MM.1S (cell line): ENCODE measurements at regions not wholly inside any gene's neighbourhood (a gene's known extent, or its start where the extent isn't known, plus 50 kb on each side); places are given as distances from the start of the nearest gene placed in this dataset.

Source experiments
- DNase-seq: peaks from one replicate; pipeline ENCODE4 v3.0.0-alpha.2; 2015
- H2AFZ ChIP-seq: fragments of 300-600 bp; sonication (generic); 2 replicates; pipeline ENCODE4 v1.6.0; 2016; ENCODE audit warnings: antibody characterized with exemption, low read length
- H3F3A ChIP-seq: fragments of 300-600 bp; sonication (generic); 2 replicates; pipeline ENCODE4 v1.6.1; 2016; ENCODE audit warnings: mild to moderate bottlenecking, antibody characterized with exemption, low read length, moderate library complexity, mixed read lengths; ENCODE audit not compliant: insufficient read depth
- H3K27ac ChIP-seq: fragments of 300-600 bp; sonication (generic); 2 replicates; pipeline ENCODE4 v1.5.1; 2016; ENCODE audit warnings: mild to moderate bottlenecking, low read length
- H3K27me3 ChIP-seq: fragments of 300-600 bp; sonication (generic); replicated peaks from 2 replicates; pipeline ENCODE4 v1.6.0; 2016; ENCODE audit warnings: low read length; ENCODE audit not compliant: insufficient read depth
- H3K36me3 ChIP-seq: fragments of 300-600 bp; sonication (generic); replicated peaks from 2 replicates; pipeline ENCODE4 v1.6.1; 2016; ENCODE audit warnings: mild to moderate bottlenecking, low read length, mixed read lengths; ENCODE audit not compliant: insufficient read depth
- H3K4me1 ChIP-seq: fragments of 300-600 bp; sonication (generic); 2 replicates; pipeline ENCODE4 v1.6.1; 2016; ENCODE audit warnings: low read length, mixed read lengths
- H3K4me2 ChIP-seq: fragments of 300-600 bp; sonication (generic); 2 replicates; pipeline ENCODE4 v1.6.0; 2016; ENCODE audit warnings: low read depth, low read length
- H3K4me3 ChIP-seq: fragments of 300-600 bp; sonication (generic); 2 replicates; pipeline ENCODE4 v1.5.1; 2016; ENCODE audit warnings: low read length, mixed read lengths
- H3K79me2 ChIP-seq: fragments of 300-600 bp; sonication (generic); 2 replicates; pipeline ENCODE4 v1.6.1; 2016; ENCODE audit warnings: mixed run types, low read length, mixed read lengths
- H3K9ac ChIP-seq: fragments of 300-600 bp; sonication (generic); 2 replicates; pipeline ENCODE4 v1.6.1; 2016; ENCODE audit warnings: low read length, mixed read lengths
- H3K9me2 ChIP-seq: fragments of 300-600 bp; sonication (generic); replicated peaks from 2 replicates; pipeline ENCODE4 v1.6.1; 2016; ENCODE audit warnings: mild to moderate bottlenecking, low read length, mixed read lengths; ENCODE audit not compliant: insufficient read depth
- H3K9me3 ChIP-seq: fragments of 300-600 bp; sonication (generic); replicated peaks from 2 replicates; pipeline ENCODE4 v1.6.1; 2016; ENCODE audit warnings: mild to moderate bottlenecking, low read length, mixed read lengths; ENCODE audit not compliant: insufficient read depth
- H4K20me1 ChIP-seq: fragments of 300-600 bp; sonication (generic); 2 replicates; pipeline ENCODE4 v1.6.1; 2016; ENCODE audit warnings: mild to moderate bottlenecking, low read length, moderate library complexity, mixed read lengths; ENCODE audit not compliant: insufficient read depth
- CTCF ChIP-seq: fragments of 300-600 bp; sonication (generic); IDR thresholded peaks from 2 replicates; pipeline ENCODE4 v1.5.1; 2016; ENCODE audit warnings: antibody characterized with exemption, low read length, mixed read lengths
- EZH2 ChIP-seq: fragments of 300-600 bp; sonication (generic); optimal IDR thresholded peaks from 2 replicates; pipeline ENCODE3; 2017; ENCODE audit warnings: low read depth, mild to moderate bottlenecking, antibody characterized with exemption, low read length, mixed read lengths
- EZH2phosphoT487 ChIP-seq: fragments of 300-600 bp; sonication (generic); IDR thresholded peaks from 2 replicates; pipeline ENCODE4 v1.6.1; 2018; ENCODE audit warnings: antibody characterized with exemption, low read length

- Histone ChIP-seq H3F3A (peaks cover 20% of the 10 kb centered on the region), H3K9me3 (no peaks in the 10 kb centered on the region), H3K36me3 (no peaks in the 10 kb centered on the region), H3K79me2 (no peaks in the 10 kb centered on the region), H3K4me3 (peak overlapping the region; percentile 14), H3K27me3 (no peaks in the 10 kb centered on the region), H4K20me1 (no peaks in the 10 kb centered on the region), H3K4me1 (peaks cover 48% of the 10 kb centered on the region), H2AFZ (0 out of 2 replicates have a peak overlapping the region, but pooled peaks have one; percentile 16), H3K27ac (peak overlapping the region; percentile 64; the same call in 1 of the 2 replicates), H3K4me2 (peak overlapping the region; percentile 70), H3K9ac (peak overlapping the region; percentile 7; the same call in 1 of the 2 replicates), H3K9me2 (no peaks in the 10 kb centered on the region)
- peak; percentile 38 for DNase-seq
- TF ChIP-seq CTCF, result no peak
- no peak for TF ChIP-seq EZH2
These were observed 95.0 kb downstream of the PCSK1 start for GRCh38 chr5:96338091-96338490.

DNA sequence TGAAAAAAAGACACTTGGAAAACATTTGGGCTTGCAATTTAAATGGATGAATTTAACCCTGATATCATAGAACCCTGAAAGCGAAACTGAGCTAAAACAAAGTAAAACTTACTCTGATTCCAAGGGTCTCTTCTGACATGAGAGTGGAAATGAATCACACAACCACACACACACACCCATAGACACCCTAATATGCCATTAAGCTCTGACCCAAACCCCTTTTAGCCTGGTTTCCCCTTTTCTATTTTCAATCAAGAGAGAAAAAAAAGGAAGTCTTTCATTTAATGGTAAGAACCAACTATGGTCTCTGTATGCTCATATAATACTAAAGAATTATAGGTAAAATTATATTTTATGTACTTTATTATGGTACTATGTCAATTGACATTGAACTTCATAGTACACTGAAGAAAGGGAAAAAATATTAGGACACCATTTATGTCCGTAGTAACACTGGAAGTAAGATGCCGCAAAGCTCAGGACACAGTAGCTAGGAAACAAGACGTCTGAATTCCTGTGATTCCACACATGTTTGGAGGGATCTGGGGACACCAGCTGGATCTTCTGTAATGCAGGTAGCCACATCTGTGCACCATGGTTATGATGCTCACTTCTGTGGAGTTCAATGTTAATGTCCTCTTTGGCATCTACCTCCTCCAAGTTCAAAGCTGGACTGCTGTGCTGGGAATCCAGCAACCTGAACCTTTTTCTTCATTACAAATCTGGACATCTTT lies 95.8 kb downstream of the PCSK1 start:
- no peaks in the 10 kb centered on the region for H3K9me2 ChIP-seq
- no peaks in the 10 kb centered on the region for H3K27me3 ChIP-seq
- H3K4me1 ChIP-seq, result peaks cover 48% of the 10 kb centered on the region
- H4K20me1 ChIP-seq, result no peaks in the 10 kb centered on the region
- H3K4me3 ChIP-seq, result no peak overlapping the region
- peaks cover 20% of the 10 kb centered on the region for H3F3A ChIP-seq
- no peak for DNase-seq
- H3K4me2 ChIP-seq, result peak overlapping the region; percentile 70
- 0 out of 2 replicates have a peak overlapping the region, but pooled peaks have one; percentile 28 for H2AFZ ChIP-seq
- H3K27ac ChIP-seq, result peak overlapping the region; percentile 64; the same call in 1 of the 2 replicates
- peak overlapping the region; percentile 7; the same call in 1 of the 2 replicates for H3K9ac ChIP-seq
- H3K79me2 ChIP-seq, result no peaks in the 10 kb centered on the region
- no peaks in the 10 kb centered on the region for H3K36me3 ChIP-seq
- no peaks in the 10 kb centered on the region for H3K9me3 ChIP-seq
- TF ChIP-seq EZH2, result no peak
- TF ChIP-seq CTCF, result no peak
- TF ChIP-seq EZH2phosphoT487, result no peak

DNA sequence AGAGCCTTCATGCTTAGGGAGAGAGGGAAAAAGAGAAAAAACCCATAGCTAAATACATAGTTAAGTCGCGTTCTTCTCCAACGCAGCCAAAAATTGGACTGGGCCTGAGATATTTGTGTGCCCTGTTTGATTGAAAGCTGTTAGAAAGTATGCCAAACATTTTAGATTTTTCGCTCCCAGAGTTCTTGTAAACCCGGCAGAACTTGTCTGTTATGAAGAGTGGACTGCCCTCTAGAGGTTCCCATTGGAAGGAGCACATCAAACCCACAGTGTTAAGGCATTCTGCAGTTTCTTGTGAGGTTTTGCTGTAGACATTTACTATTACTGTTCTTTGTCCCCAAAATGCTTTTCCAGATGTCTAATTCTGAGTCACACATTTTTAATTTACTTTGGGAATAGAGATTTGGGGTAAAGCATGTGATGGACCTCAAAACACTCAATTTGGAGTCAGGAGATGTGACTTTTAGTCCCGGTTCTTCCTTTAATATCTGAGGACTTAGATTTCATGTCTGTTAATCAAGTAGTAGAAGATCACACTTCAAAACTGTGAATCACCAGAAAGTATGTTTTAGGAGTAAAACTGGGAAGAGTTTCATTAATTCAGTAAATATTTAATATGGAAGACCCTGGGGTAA lies 96.6 kb downstream of the PCSK1 start:
- Histone ChIP-seq H3K4me3 (no peak overlapping the region), H3K79me2 (no peaks in the 10 kb centered on the region), H3K9me3 (no peaks in the 10 kb centered on the region), H4K20me1 (no peaks in the 10 kb centered on the region), H3K9ac (no peak overlapping the region), H3K36me3 (no peaks in the 10 kb centered on the region), H2AFZ (peak overlapping the region; percentile 51), H3K4me1 (peaks cover 46% of the 10 kb centered on the region), H3K4me2 (peak overlapping the region; percentile 62), H3K27me3 (no peaks in the 10 kb centered on the region), H3K9me2 (no peaks in the 10 kb centered on the region), H3K27ac (no peak overlapping the region), H3F3A (peaks cover 20% of the 10 kb centered on the region)
- no peak for TF ChIP-seq EZH2
- no peak for TF ChIP-seq EZH2phosphoT487
- peak; percentile 89 for TF ChIP-seq CTCF
- peak; percentile 83 for DNase-seq
